ENCODE measurements at regions not wholly inside any gene's neighbourhood (a gene's known extent, or its start where the extent isn't known, plus 50 kb on each side); places are given as distances from the start of the nearest gene placed in this dataset.

GRCh38 chr5:168024306-168024705 lies 267.1 kb upstream of the WWC1 start:
- no peaks in the 10 kb centered on the region for H3K27me3 ChIP-seq (ENCODE audit: insufficient read depth, poor library complexity, severe bottlenecking)
- H3K27ac ChIP-seq (ENCODE audit: poor library complexity, severe bottlenecking) = no peak overlapping the region
- DNase-seq (ENCODE audit: low spot score) (no peak), ATAC-seq (ENCODE audit: low read depth) (no peak)
- no peaks in the 10 kb centered on the region for H3K4me1 ChIP-seq (ENCODE audit: insufficient read depth, poor library complexity, severe bottlenecking)
- TF ChIP-seq CTCF (IDR thresholded peaks at IDR 0.05; ENCODE audit: poor library complexity, severe bottlenecking) = no peak
- H3K9me3 ChIP-seq (ENCODE audit: severe bottlenecking) = no peaks in the 10 kb centered on the region
- no peaks in the 10 kb centered on the region for H3K36me3 ChIP-seq (ENCODE audit: low read depth)
- no peak overlapping the region for H3K4me3 ChIP-seq (ENCODE audit: severe bottlenecking)

- no peaks in the 10 kb centered on the region for H3K27me3 ChIP-seq (ENCODE audit: insufficient read depth, poor library complexity, severe bottlenecking)
- no peaks in the 10 kb centered on the region for H3K36me3 ChIP-seq (ENCODE audit: low read depth)
- no peak overlapping the region for H3K27ac ChIP-seq (ENCODE audit: poor library complexity, severe bottlenecking)
- H3K9me3 ChIP-seq (ENCODE audit: severe bottlenecking) = no peaks in the 10 kb centered on the region
- H3K4me1 ChIP-seq (ENCODE audit: insufficient read depth, poor library complexity, severe bottlenecking) = no peaks in the 10 kb centered on the region
- ATAC-seq (ENCODE audit: low read depth) = no peak
- no peak overlapping the region for H3K4me3 ChIP-seq (ENCODE audit: severe bottlenecking)
- TF ChIP-seq CTCF (IDR thresholded peaks at IDR 0.05; ENCODE audit: poor library complexity, severe bottlenecking) = no peak
- no peak for DNase-seq (ENCODE audit: low spot score)
These were observed 264.4 kb upstream of the WWC1 start for GRCh38 chr5:168027007-168027406.

- no peak for ATAC-seq (ENCODE audit: low read depth)
- no peak for TF ChIP-seq CTCF (IDR thresholded peaks at IDR 0.05; ENCODE audit: poor library complexity, severe bottlenecking)
These were observed 260.5 kb upstream of the WWC1 start for GRCh38 chr5:168030912-168031311.

GRCh38 chr5:168031614-168032013 lies 259.8 kb upstream of the WWC1 start:
- no peak for TF ChIP-seq CTCF (IDR thresholded peaks at IDR 0.05; ENCODE audit: poor library complexity, severe bottlenecking)
- Histone ChIP-seq H3K9me3 (ENCODE audit: severe bottlenecking) (no peaks in the 10 kb centered on the region), H3K36me3 (ENCODE audit: low read depth) (no peaks in the 10 kb centered on the region), H3K4me3 (ENCODE audit: severe bottlenecking) (no peak overlapping the region), H3K27ac (ENCODE audit: poor library complexity, severe bottlenecking) (no peak overlapping the region), H3K27me3 (ENCODE audit: insufficient read depth, poor library complexity, severe bottlenecking) (no peaks in the 10 kb centered on the region), H3K4me1 (ENCODE audit: insufficient read depth, poor library complexity, severe bottlenecking) (no peaks in the 10 kb centered on the region)
- ATAC-seq (ENCODE audit: low read depth) = no peak
- DNase-seq (ENCODE audit: low spot score) = no peak

More at GRCh38 chr5:168030912-168031311, 260.5 kb upstream of the WWC1 start:
- H3K27ac ChIP-seq (ENCODE audit: poor library complexity, severe bottlenecking) = no peak overlapping the region
- H3K36me3 ChIP-seq (ENCODE audit: low read depth) = no peaks in the 10 kb centered on the region
- no peaks in the 10 kb centered on the region for H3K27me3 ChIP-seq (ENCODE audit: insufficient read depth, poor library complexity, severe bottlenecking)
- H3K9me3 ChIP-seq (ENCODE audit: severe bottlenecking) = no peaks in the 10 kb centered on the region
- no peak for DNase-seq (ENCODE audit: low spot score)
- no peak overlapping the region for H3K4me3 ChIP-seq (ENCODE audit: severe bottlenecking)
- no peaks in the 10 kb centered on the region for H3K4me1 ChIP-seq (ENCODE audit: insufficient read depth, poor library complexity, severe bottlenecking)

GRCh38 chr5:168039039-168039438 lies 252.4 kb upstream of the WWC1 start:
- ATAC-seq (ENCODE audit: low read depth) (no peak), DNase-seq (ENCODE audit: low spot score) (no peak)
- Histone ChIP-seq H3K36me3 (ENCODE audit: low read depth) (no peaks in the 10 kb centered on the region), H3K4me1 (ENCODE audit: insufficient read depth, poor library complexity, severe bottlenecking) (no peaks in the 10 kb centered on the region), H3K4me3 (ENCODE audit: severe bottlenecking) (no peak overlapping the region), H3K27ac (ENCODE audit: poor library complexity, severe bottlenecking) (no peak overlapping the region), H3K9me3 (ENCODE audit: severe bottlenecking) (no peaks in the 10 kb centered on the region), H3K27me3 (ENCODE audit: insufficient read depth, poor library complexity, severe bottlenecking) (no peaks in the 10 kb centered on the region)
- TF ChIP-seq CTCF (IDR thresholded peaks at IDR 0.05; ENCODE audit: poor library complexity, severe bottlenecking) = no peak
